SU-DHL-6 (cell line): ENCODE measurements at regions not wholly inside any gene's neighbourhood (a gene's known extent, or its start where the extent isn't known, plus 50 kb on each side); places are given as distances from the start of the nearest gene placed in this dataset.

ENCODE experiments used
- H2AFZ ChIP-seq: fragments of 200-600 bp; sonication (generic); 2 replicates; pipeline ENCODE4 v1.6.1; 2014; ENCODE audit warnings: low read depth, mild to moderate bottlenecking, moderate library complexity, mixed read lengths, antibody characterized with exemption, low read length; ENCODE audit not compliant: severe bottlenecking
- H3F3A ChIP-seq: fragments of 200-600 bp; shearing (Covaris generic); 2 replicates; pipeline ENCODE4 v1.6.0; 2016; ENCODE audit warnings: antibody characterized with exemption, mild to moderate bottlenecking; ENCODE audit not compliant: insufficient read depth
- H3K27ac ChIP-seq: fragments of 200-600 bp; sonication (generic); 2 replicates; pipeline ENCODE4 v1.5.1; 2016; ENCODE audit warnings: low read depth, mild to moderate bottlenecking, low read length, moderate library complexity, mixed read lengths
- H3K27me3 ChIP-seq: fragments of 200-600 bp; sonication (generic), shearing (Covaris generic); 2 replicates; pipeline ENCODE4 v1.6.0; 2014; ENCODE audit warnings: mild to moderate bottlenecking, low read length
- H3K36me3 ChIP-seq: fragments of 200-600 bp; sonication (generic); 2 replicates; pipeline ENCODE4 v1.6.1; 2014; ENCODE audit warnings: mild to moderate bottlenecking, low read length, mixed read lengths
- H3K4me2 ChIP-seq: fragments of 300-600, 200-600 bp; shearing (Covaris generic), sonication (generic); 2 replicates; pipeline ENCODE4 v1.6.0; 2014; ENCODE audit warnings: low read length, low read depth, mild to moderate bottlenecking; ENCODE audit not compliant: poor library complexity, severe bottlenecking
- H3K4me3 ChIP-seq: fragments of 200-600 bp; sonication (generic); 2 replicates; pipeline ENCODE4 v1.5.1; 2014; ENCODE audit warnings: antibody characterized with exemption, low read length, mild to moderate bottlenecking, mixed read lengths; ENCODE audit not compliant: insufficient read depth, poor library complexity, severe bottlenecking
- H3K79me2 ChIP-seq: fragments of 200-600 bp; sonication (generic); 2 replicates; pipeline ENCODE4 v1.6.1; 2014; ENCODE audit warnings: mild to moderate bottlenecking, low read length, moderate library complexity; ENCODE audit not compliant: insufficient read depth
- H3K9ac ChIP-seq: fragments of 200-600 bp; sonication (generic); 2 replicates; pipeline ENCODE4 v1.7.0; 2014; ENCODE audit warnings: mild to moderate bottlenecking, low read length
- H3K9me2 ChIP-seq: fragments of 200-600 bp; sonication (generic); replicated peaks from 2 replicates; pipeline ENCODE4 v1.6.1; 2014; ENCODE audit warnings: low read length; ENCODE audit not compliant: insufficient read depth
- H3K9me3 ChIP-seq: fragments of 200-600 bp; sonication (generic); 2 replicates; pipeline ENCODE4 v1.6.1; 2014; ENCODE audit warnings: low read length, mixed read lengths; ENCODE audit not compliant: insufficient read depth
- H4K20me1 ChIP-seq: fragments of 200-600 bp; sonication (generic); 2 replicates; pipeline ENCODE4 v1.6.1; 2014; ENCODE audit warnings: low read depth, mild to moderate bottlenecking, antibody characterized with exemption, low read length, moderate library complexity, mixed read lengths
- CTCF ChIP-seq: fragments of 200-600 bp; sonication (generic); IDR thresholded peaks from one replicate; pipeline ENCODE4 v1.5.1; 2017; ENCODE audit warnings: antibody characterized with exemption, mild to moderate bottlenecking, low read length, moderate library complexity; ENCODE audit not compliant: insufficient read depth, poor library complexity, severe bottlenecking
- EZH2phosphoT487 ChIP-seq: fragments of 200-600 bp; sonication (generic), shearing (Covaris generic); conservative IDR thresholded peaks from 2 replicates; pipeline ENCODE4 v1.6.1; 2018; ENCODE audit warnings: mild to moderate bottlenecking, antibody characterized with exemption, low read length, moderate library complexity, mixed read lengths

- Histone ChIP-seq H3K4me2 (no peak overlapping the region), H3K9me3 (no peaks in the 10 kb centered on the region), H3K4me3 (no peak overlapping the region), H2AFZ (no peak overlapping the region), H3K27me3 (no peaks in the 10 kb centered on the region), H3K27ac (no peak overlapping the region), H4K20me1 (no peaks in the 10 kb centered on the region), H3K36me3 (no peaks in the 10 kb centered on the region), H3K9me2 (no peaks in the 10 kb centered on the region), H3K79me2 (no peaks in the 10 kb centered on the region), H3F3A (no peaks in the 10 kb centered on the region), H3K9ac (no peak overlapping the region)
- TF ChIP-seq CTCF (no peak), EZH2phosphoT487 (no peak)
Observed at GRCh38 chr2:184541591-184541990, 56.7 kb upstream of the ZNF804A start.

GRCh38 chr2:184543832-184544231 is 54.5 kb upstream of the ZNF804A start:
- no peak overlapping the region for H3K4me3 ChIP-seq

More at GRCh38 chr2:184543832-184544231, 54.5 kb upstream of the ZNF804A start:
- Histone ChIP-seq H3K9me3 (no peaks in the 10 kb centered on the region), H3K4me2 (peak overlapping the region; percentile 21), H3K36me3 (no peaks in the 10 kb centered on the region), H3K79me2 (no peaks in the 10 kb centered on the region), H3K9ac (no peak overlapping the region), H3K27me3 (no peaks in the 10 kb centered on the region), H4K20me1 (no peaks in the 10 kb centered on the region), H3K9me2 (no peaks in the 10 kb centered on the region), H3K27ac (no peak overlapping the region), H3F3A (no peaks in the 10 kb centered on the region), H2AFZ (peak overlapping the region; percentile 57)
- no peak for TF ChIP-seq EZH2phosphoT487
- TF ChIP-seq CTCF = no peak
